ENCODE measurements at regions not wholly inside any gene's neighbourhood (a gene's known extent, or its start where the extent isn't known, plus 50 kb on each side); places are given as distances from the start of the nearest gene placed in this dataset.

- no peak for TF ChIP-seq ZNF547 (CRISPR knock-in tag; IDR thresholded peaks at IDR 0.05)
- TF ChIP-seq HNF4G (IDR thresholded peaks at IDR 0.05; ENCODE audit: borderline replicate concordance, low read depth, low read length), result no peak
- TF ChIP-seq HNF4G (CRISPR knock-in tag; IDR thresholded peaks at IDR 0.05; ENCODE audit: borderline replicate concordance, low read depth), result no peak
- no peak for TF ChIP-seq RFX5 (IDR thresholded peaks at IDR 0.05; ENCODE audit: low read depth, low read length)
- TF ChIP-seq YY1 (IDR thresholded peaks at IDR 0.05; ENCODE audit: insufficient read depth, insufficient replicate concordance, low read depth, low read length), result no peak
- TF ChIP-seq SMAD3 (CRISPR knock-in tag; IDR thresholded peaks at IDR 0.05), result peak; percentile 82; the same call in 1 of the 2 replicates
- TF ChIP-seq MBD4 (IDR thresholded peaks at IDR 0.05; ENCODE audit: borderline replicate concordance, low read length), result no peak
- peak; percentile 55; the same call in 1 of the 2 replicates for TF ChIP-seq THAP11 (CRISPR knock-in tag; IDR thresholded peaks at IDR 0.05)
- TF ChIP-seq ZFYVE20 (CRISPR knock-in tag; IDR thresholded peaks at IDR 0.05; ENCODE audit: borderline replicate concordance, low read depth), result no peak
- peak; percentile 87 for TF ChIP-seq TBX3 (IDR thresholded peaks at IDR 0.05; ENCODE audit: borderline replicate concordance)
- TF ChIP-seq ZNF878 (CRISPR knock-in tag; IDR thresholded peaks at IDR 0.05), result no peak
- no peak for TF ChIP-seq SRY (CRISPR knock-in tag; IDR thresholded peaks at IDR 0.05)
- TF ChIP-seq HMG20A (CRISPR knock-in tag; IDR thresholded peaks at IDR 0.05; ENCODE audit: borderline replicate concordance), result peak; percentile 95
- peak; percentile 84 for TF ChIP-seq FOSL2 (CRISPR knock-in tag; IDR thresholded peaks at IDR 0.05)
- TF ChIP-seq TRIM24 (CRISPR knock-in tag; IDR thresholded peaks at IDR 0.05), result no peak
- 0 out of 2 replicates have a peak, but pooled peaks have one; percentile 29 for TF ChIP-seq ARNT2 (CRISPR knock-in tag; IDR thresholded peaks at IDR 0.05; ENCODE audit: low read depth)
- TF ChIP-seq THAP9 (CRISPR knock-in tag; IDR thresholded peaks at IDR 0.05; ENCODE audit: borderline replicate concordance), result no peak
- TF ChIP-seq ZNF274 (CRISPR knock-in tag; IDR thresholded peaks at IDR 0.05), result no peak
- no peak for TF ChIP-seq HNF1B (CRISPR knock-in tag; IDR thresholded peaks at IDR 0.05)
- 0 out of 2 replicates have a peak, but pooled peaks have one; percentile 30 for TF ChIP-seq DRAP1 (CRISPR knock-in tag; IDR thresholded peaks at IDR 0.05)
- TF ChIP-seq ZNF788 (CRISPR knock-in tag; IDR thresholded peaks at IDR 0.05; ENCODE audit: borderline replicate concordance), result no peak
- no peak for TF ChIP-seq ERF (CRISPR knock-in tag; IDR thresholded peaks at IDR 0.05)
- no peak for TF ChIP-seq RELA (CRISPR knock-in tag; IDR thresholded peaks at IDR 0.05)
Observed at GRCh38 chr20:10800288-10800687, 126.5 kb upstream of the JAG1 start (continued).
